ENCODE measurements at regions not wholly inside any gene's neighbourhood (a gene's known extent, or its start where the extent isn't known, plus 50 kb on each side); places are given as distances from the start of the nearest gene placed in this dataset.

DNA sequence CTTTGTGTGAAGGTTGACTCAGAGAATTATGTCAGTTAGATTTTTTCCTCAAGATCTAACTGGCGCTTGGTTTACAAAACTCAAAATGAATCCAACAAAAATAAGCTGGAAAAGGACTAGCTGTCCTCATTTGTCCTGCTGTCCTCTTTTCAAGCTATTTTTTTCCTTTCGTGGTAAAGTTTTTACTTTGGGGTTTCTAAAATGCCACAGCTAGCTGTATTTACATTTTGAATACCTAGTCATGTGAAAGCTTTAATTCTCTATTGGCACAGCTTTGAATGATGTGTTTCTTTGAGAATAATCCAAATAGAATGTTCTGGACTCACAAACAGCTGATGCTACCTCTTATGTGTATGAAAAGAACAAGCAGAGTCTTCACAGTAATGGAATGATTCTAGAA, 673.6 kb upstream of the NR5A2 start:
- no peak overlapping the region for H3K4me3 ChIP-seq (ENCODE audit: low read length in 3 of 3)
- no peaks in the 10 kb centered on the region for H3K4me1 ChIP-seq (ENCODE audit: control insufficient read depth in 2 of 3, insufficient read depth in 2 of 3, low read depth in 1 of 3, low read length in 3 of 3)
- DNase-seq = no peak
- H3K27ac ChIP-seq (ENCODE audit: low read depth in 2 of 2, low read length in 2 of 2) = no peak overlapping the region
- no peaks in the 10 kb centered on the region for H3K36me3 ChIP-seq (ENCODE audit: control insufficient read depth in 2 of 3, insufficient read depth in 3 of 3, low read length in 3 of 3)
- no peaks in the 10 kb centered on the region for H3K27me3 ChIP-seq (ENCODE audit: control insufficient read depth, insufficient read depth, low read length)
- no peak overlapping the region for H3K9ac ChIP-seq (ENCODE audit: low read length in 3 of 3)
- no peak for TF ChIP-seq CTCF (IDR thresholded peaks at IDR 0.05; ENCODE audit: borderline replicate concordance, extremely low read depth, insufficient read depth)
- FAIRE-seq = no peak
- intact Hi-C loops (cut with DNase I) = no loop called here
- no peaks in the 10 kb centered on the region for H3K9me3 ChIP-seq (ENCODE audit: control insufficient read depth in 2 of 3, insufficient read depth in 1 of 3, low read length in 3 of 3)

- Histone ChIP-seq H3K9me3 (ENCODE audit: control insufficient read depth in 2 of 3, insufficient read depth in 1 of 3, low read length in 3 of 3) (no peaks in the 10 kb centered on the region), H3K27me3 (ENCODE audit: control insufficient read depth, insufficient read depth, low read length) (no peaks in the 10 kb centered on the region), H3K4me1 (ENCODE audit: control insufficient read depth in 2 of 3, insufficient read depth in 2 of 3, low read depth in 1 of 3, low read length in 3 of 3) (no peaks in the 10 kb centered on the region), H3K9ac (ENCODE audit: low read length in 3 of 3) (no peak overlapping the region), H3K4me3 (ENCODE audit: low read length in 3 of 3) (no peak overlapping the region), H3K36me3 (ENCODE audit: control insufficient read depth in 2 of 3, insufficient read depth in 3 of 3, low read length in 3 of 3) (no peaks in the 10 kb centered on the region), H3K27ac (ENCODE audit: low read depth in 2 of 2, low read length in 2 of 2) (no peak overlapping the region)
- DNase-seq (peak in 2 of 5 donors; percentile 49 to 80), FAIRE-seq (peak; percentile 30)
- TF ChIP-seq CTCF (IDR thresholded peaks at IDR 0.05; ENCODE audit: borderline replicate concordance, extremely low read depth, insufficient read depth) = no peak
- intact Hi-C loops (cut with DNase I) = no loop called here
Observed at GRCh38 chr1:199356561-199356960, 670.9 kb upstream of the NR5A2 start.

- H3K9ac ChIP-seq (ENCODE audit: low read length in 3 of 3) = no peak overlapping the region
- H3K27me3 ChIP-seq (ENCODE audit: control insufficient read depth, insufficient read depth, low read length) = no peaks in the 10 kb centered on the region
- H3K36me3 ChIP-seq (ENCODE audit: control insufficient read depth in 2 of 3, insufficient read depth in 3 of 3, low read length in 3 of 3) = no peaks in the 10 kb centered on the region
- no peaks in the 10 kb centered on the region for H3K4me1 ChIP-seq (ENCODE audit: control insufficient read depth in 2 of 3, insufficient read depth in 2 of 3, low read depth in 1 of 3, low read length in 3 of 3)
- FAIRE-seq (no peak), DNase-seq (no peak)
- TF ChIP-seq CTCF (IDR thresholded peaks at IDR 0.05; ENCODE audit: borderline replicate concordance, extremely low read depth, insufficient read depth) = no peak
- H3K4me3 ChIP-seq (ENCODE audit: low read length in 3 of 3) = no peak overlapping the region
- no peak overlapping the region for H3K27ac ChIP-seq (ENCODE audit: low read depth in 2 of 2, low read length in 2 of 2)
- intact Hi-C loops (cut with DNase I) = no loop called here
- no peaks in the 10 kb centered on the region for H3K9me3 ChIP-seq (ENCODE audit: control insufficient read depth in 2 of 3, insufficient read depth in 1 of 3, low read length in 3 of 3)
Observed at GRCh38 chr1:199357599-199357998, 669.9 kb upstream of the NR5A2 start.

- no peak overlapping the region for H3K27ac ChIP-seq (ENCODE audit: low read depth in 2 of 2, low read length in 2 of 2)
- FAIRE-seq = no peak
- no peak overlapping the region for H3K4me3 ChIP-seq (ENCODE audit: low read length in 3 of 3)
- intact Hi-C loops (cut with DNase I) = no loop called here
- no peak overlapping the region for H3K9ac ChIP-seq (ENCODE audit: low read length in 3 of 3)
- no peaks in the 10 kb centered on the region for H3K4me1 ChIP-seq (ENCODE audit: control insufficient read depth in 2 of 3, insufficient read depth in 2 of 3, low read depth in 1 of 3, low read length in 3 of 3)
- H3K9me3 ChIP-seq (ENCODE audit: control insufficient read depth in 2 of 3, insufficient read depth in 1 of 3, low read length in 3 of 3) = no peaks in the 10 kb centered on the region
- no peaks in the 10 kb centered on the region for H3K27me3 ChIP-seq (ENCODE audit: control insufficient read depth, insufficient read depth, low read length)
- no peak for DNase-seq
- H3K36me3 ChIP-seq (ENCODE audit: control insufficient read depth in 2 of 3, insufficient read depth in 3 of 3, low read length in 3 of 3) = no peaks in the 10 kb centered on the region
- TF ChIP-seq CTCF (IDR thresholded peaks at IDR 0.05; ENCODE audit: borderline replicate concordance, extremely low read depth, insufficient read depth) = no peak
Observed at GRCh38 chr1:199362996-199363395, 664.5 kb upstream of the NR5A2 start.

All from kidney (tissue), 13 donors.